Stimulated activated CD4-positive, alpha-beta T cell treated with anti-CD3 and anti-CD28 coated beads, TNF-alpha, amount 100 ng/mL, for 48 hours (primary cell): ENCODE measurements at regions not wholly inside any gene's neighbourhood (a gene's known extent, or its start where the extent isn't known, plus 50 kb on each side); places are given as distances from the start of the nearest gene placed in this dataset.

Experiments used
- DNase-seq, 3 donors: peaks; one replicate each; pipeline ENCODE4 v3.0.0-alpha.2; 2020; ENCODE audit warnings: low read depth in 3 of 3

DNA sequence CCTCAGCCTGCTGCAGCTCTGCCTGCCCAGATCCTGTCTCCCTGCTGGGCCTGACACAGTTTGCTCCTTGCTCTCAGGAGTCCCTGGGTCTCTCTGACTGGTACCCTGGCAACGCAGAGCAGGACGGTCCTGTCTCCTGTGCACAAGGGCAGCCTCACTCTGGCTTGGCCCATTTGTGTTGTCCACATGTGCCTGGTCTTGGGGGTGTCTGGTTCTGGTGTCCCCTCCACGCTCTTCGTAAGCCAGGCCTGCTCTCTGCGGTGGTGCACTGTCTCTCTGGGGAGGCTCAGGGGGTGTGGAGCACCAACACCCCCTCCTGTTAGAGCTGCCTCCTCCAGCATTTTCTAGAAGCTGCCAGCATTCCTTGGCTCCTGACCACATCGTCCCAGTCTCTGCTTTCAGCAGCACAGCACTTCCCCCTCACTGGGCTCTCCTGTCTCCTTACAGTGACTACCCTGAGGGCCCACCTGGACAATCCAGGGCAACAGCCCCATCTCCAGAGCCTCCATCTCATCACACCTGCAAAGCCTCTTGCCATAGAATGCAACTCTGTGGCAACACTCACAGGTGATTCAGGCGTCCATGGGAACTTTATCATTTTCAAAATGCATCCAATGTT lies 235.6 kb upstream of the HS6ST1 start:
- no peak for DNase-seq

DNA sequence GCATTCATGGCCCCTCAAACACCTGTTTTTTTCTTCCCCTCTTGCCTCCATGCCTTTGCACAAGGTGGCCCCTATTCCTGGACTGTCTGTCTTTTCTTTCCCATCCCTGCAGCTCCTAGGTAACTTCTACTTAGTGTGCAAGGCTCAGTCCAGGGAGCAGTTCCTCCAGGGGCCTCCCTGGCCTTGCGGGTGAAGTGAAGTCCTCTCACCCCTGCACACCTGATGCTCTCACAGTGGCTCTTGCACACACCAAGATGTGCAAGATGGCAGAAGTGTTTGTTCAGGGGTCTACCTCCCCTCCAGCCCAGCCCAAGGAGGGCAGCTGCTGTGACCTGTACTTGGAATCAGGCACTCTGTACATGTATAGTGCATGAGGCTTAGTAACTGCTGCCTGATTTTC lies 236.8 kb upstream of the HS6ST1 start:
- DNase-seq = no peak

DNA sequence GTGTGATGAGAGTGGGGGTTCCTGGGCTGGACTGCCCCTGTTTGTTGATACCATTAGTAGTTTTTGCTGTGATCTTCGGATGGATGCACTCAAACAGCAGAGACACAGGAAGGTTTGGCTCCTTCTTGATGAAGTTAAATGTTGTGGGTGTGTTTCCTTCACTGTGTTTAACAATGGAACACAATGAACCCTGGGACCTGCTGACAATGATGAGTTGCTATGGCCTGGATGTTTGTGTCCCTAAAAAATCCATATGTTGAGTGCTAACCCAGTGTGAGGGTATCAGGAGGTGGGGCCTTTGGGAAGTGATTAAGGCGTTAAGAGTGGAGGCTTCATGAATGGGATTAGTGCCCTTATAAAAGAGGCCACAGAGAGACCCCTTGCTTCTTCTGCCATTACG lies 237.4 kb upstream of the HS6ST1 start:
- no peak for DNase-seq

DNA sequence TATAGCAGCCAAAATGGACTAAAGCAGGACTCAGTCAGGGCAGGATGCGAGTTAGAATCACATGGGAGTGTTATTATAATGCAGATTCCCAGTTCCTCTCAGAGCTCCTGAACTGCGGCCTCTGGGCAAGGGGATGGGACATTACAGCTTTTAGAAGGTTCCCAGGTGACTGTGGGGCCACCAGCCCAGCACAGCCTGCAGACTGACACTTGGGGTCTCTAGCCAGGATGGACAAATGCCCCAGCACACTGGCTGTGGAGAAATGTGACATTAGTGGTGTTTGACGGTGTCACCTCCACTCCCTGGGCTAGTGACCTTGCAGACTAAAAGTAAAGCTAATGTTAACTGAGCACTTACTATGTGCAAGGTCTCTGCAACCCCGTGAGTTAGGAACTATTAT lies 238.0 kb upstream of the HS6ST1 start:
- DNase-seq = no peak

DNA sequence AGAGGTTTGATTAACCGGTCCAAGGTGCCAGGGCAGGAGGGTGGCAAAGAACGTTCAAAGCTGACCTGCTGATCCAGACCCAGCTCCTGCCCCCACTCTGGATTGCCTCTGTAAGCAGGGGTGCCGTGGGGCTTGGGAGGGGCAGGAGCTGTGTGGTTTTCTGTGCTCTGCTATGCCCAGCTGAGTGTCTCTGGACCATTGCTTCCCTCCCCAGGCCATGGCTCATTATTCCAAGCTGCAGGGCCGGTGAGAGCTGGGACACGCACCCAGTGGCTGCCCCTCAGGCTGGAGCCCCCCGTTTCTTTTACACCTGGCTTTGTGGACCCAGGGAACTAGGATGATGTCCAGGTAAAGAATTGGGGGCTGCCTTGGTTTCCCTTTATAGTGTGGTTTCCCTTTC lies 238.4 kb upstream of the HS6ST1 start:
- no peak for DNase-seq

DNA sequence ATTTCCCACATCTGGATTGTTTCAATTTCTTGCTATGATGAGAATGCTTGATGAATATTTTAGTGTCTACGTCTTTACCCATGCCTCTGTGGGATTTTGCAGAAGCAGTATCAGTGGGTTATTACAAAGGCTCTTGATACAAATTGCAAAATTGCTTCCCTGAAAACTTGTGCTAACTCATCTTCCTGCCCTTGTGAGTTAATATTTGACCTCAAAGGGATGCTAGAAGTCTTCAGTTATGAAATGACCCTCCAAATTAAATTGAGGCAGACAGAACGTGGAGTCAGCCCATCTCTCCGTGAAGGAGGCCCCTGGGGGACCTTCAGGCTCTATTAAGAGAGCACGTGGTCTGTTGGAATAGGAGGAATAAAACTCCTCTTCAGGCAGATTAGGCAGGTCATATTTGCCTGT lies 239.2 kb upstream of the HS6ST1 start:
- no peak for DNase-seq

DNA sequence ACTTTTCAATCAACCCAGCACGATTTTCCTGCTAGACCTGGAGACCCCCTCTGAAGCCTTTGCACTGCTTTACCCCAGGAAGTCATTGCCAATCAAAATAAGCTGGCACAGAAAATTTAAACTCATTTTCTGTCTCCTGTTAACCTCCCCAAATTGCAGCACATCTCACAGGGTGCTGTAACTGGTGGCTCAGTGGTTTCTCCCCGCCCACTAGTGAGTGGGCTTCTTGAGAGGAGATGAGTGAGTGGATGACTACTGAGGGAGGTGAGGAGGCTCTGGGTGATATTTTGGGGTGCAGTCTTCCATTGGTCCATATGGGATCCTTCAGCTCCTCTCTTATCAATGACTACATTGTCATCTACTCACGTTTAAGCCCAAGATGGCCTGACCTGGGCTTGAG lies 239.8 kb upstream of the HS6ST1 start:
- DNase-seq = no peak

DNA sequence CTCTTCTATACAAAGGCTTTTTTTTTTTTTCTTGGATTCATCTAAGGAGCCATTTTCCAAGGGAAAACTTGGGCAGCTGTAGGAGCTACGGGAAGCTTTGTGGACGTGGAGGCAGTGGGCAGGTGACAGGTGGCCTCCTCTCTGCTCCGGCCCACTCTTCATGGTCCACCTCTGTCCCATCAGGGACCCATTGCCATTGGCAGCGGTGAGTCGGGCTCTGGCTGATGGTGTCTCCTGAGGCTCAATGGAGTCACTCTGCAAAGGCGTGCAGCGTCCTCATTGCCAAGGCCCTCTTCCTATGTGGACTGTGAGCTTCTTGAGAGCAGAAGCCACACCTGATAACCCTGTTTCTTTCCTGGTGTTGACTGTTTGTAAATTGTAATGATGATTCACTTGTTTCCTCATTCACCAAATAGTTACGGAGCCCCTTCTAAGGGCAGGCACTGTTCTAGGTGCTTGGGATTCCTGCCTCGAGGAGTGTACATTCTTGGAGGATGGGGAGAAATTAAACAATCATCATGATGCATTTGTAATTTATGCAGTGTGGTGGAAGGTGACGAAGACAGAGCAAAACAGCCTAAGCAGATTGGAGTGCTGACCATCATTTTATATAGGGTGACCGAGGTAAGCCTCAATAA lies 240.3 kb upstream of the HS6ST1 start:
- no peak for DNase-seq

DNA sequence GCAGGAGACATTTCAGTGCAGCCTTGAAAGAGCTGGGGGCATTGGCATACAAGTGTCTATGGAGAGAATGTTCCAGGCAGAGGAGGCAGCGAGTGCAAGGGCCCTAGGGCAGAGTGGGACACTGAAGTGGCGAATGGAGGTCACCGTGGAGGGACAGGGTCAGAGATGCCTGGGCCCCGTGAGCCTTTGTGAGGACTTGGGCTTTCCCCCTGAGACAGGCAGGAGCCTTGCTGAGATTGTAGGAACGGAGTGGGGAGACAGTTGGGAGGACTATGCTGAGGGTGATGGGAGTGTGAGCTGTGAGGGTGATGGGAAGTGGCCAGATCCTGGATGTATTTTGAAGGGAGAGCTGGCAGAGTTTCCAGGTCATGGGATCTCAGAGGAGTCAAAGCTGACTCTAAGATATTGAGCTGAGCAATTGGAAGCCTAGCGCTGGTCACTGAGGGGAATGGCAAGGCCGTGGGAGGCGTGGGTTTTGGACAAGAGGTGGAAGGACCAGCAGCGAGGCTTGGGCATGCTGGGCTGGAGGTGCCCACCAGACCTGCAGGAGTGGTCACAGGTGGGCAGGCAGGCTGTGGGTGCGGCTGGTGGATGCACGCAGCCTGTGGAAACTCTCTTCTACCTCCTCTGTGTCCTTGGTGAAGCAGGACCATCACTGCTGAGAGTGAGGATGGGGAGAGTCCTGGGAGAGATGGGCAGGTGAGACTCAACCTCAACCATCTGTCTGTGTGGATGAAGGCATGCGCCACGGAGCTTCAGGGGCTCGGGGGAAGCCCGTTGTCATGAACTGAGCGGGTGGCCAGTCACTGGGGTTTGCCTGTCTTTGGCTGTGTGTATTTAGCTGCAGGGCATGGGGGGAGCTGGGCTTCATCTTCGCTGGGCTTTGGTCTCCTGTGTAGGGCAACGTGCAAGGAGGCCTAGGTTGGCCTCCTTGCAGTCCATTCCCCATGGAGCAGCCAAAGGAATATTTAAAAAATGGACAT lies 241.2 kb upstream of the HS6ST1 start:
- DNase-seq = no peak

DNA sequence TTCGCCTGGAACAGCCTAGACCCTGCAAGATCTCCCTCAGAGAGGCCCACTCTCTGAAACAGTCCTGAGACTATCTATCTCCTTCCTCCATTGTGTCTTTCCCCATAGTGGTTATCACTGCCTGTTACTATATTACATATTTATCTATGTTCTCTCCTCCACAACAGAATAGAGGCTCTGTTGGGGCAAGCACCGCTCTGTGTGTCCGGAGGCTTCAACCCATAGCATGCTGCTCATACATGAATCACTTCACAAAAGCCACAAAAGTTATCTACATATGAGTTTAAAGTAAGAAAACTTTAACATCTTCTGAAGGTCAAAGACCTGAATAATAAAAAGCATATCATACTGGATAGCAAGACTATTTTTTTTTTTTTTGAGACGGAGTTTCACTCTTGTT lies 242.1 kb upstream of the HS6ST1 start:
- no peak for DNase-seq

DNA sequence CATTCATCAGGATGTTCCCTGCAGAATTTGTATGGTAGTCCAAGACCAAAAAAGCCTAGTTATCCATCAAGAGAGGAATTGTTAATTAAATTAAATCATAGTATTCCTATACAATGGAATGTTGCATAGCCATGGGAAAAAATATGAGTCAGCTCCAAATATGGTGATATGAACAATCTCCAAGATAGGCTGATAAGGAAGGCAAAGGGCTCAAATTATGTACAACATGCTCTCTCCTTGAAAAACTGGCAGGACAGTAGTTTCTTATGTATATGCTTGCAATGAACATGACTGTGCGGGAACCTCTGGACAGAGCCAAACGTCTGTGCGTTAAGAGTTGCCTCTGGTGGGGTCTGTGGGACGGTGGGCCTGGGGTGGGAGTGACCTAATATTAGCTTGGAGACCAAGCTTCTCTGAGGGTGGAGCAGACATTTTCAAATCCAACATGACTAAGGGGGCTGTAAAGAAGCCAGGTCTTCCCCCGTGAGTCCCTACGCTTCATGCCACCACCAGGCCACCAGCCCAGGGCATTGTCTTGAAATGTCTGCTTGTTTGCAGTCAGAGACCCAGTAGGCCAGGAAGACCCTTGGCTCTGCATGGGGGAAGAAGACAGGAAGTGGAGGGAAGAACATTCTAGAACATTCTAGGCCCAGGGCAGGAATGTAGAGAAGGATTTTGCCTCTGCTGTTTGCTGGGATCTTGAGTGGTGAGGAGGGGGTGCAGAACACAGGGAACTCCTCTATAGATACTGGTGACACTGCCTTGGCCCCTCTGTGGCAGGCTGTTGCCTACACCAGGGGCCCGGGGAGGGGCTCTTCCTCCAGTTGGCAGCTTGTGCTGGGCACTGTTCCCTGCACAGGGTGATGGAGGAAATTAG lies 244.0 kb upstream of the HS6ST1 start:
- no peak for DNase-seq

DNA sequence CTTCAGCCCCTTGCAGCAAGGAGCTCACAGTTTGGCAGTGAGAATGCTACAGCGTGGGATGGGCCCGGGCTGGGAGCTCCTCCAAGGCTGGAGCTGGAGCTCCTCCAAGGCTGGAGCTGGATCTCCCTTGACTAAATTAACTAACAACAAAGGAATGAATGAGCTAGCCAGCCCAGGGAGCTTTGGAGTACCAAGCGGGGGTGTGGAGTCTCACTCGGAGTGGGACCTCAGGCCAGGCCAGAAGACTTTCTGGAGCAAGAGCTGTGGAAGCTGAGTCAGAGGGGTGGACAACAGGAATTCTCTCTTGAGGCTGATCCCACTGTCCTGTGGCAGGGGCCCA lies 244.7 kb upstream of the HS6ST1 start:
- DNase-seq = no peak

DNA sequence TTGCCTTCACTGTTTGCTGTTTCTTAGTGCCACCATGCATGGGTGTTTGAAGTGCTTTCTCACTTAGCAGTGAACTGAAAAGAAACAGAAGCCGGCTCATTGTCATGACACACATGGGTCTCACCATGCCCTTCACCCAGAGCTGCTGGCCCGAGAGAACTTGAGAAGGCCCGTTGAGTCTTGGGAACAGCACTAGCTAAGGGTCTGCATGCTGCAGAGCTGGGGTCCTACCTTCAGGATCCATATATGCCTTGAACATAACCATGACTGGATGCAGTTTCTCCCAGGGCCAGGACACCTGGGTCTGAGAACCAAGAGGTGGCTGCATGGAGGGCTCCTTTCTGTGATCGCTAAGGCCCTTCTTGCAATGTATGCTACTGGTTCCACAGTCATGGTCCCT lies 245.5 kb upstream of the HS6ST1 start:
- DNase-seq = no peak

DNA sequence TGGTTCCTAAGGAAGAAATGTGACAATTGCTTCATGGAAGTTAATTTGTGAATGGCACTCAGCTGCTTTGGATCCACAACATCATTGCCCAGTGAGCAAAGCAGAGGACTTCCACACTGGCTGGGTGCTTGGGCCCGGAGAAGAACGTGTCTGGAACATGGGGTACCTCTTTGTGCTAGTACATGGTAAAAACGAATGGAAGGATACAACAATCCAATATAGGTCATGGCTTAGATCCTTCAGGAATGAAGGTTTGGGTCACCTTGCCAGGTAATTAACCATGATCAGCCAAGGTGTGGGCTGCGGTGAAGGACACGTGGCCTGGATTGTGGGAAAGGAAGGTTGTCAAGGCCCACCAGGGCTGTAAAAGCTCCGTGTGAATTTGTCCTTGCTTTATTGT lies 245.9 kb upstream of the HS6ST1 start:
- no peak for DNase-seq

DNA sequence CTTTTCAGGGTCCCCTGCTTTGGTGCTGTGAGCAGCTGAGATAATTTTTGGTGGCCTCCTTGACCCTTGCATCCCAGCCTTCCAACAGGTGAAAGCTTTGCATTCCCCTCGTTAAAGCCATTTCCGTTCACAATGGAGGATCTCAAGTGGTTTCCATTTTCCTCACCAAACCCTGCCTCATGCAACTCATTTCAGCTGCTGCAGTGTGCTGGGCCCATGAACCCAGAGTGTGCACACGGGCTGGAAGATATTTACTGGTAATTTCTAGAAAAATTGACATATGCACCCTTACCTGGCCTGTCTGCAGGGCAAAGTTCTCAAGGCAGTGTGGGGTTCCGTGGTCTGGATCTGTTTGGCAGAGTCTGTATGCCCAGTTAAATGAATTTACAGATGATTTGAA lies 246.8 kb upstream of the HS6ST1 start:
- no peak for DNase-seq

DNA sequence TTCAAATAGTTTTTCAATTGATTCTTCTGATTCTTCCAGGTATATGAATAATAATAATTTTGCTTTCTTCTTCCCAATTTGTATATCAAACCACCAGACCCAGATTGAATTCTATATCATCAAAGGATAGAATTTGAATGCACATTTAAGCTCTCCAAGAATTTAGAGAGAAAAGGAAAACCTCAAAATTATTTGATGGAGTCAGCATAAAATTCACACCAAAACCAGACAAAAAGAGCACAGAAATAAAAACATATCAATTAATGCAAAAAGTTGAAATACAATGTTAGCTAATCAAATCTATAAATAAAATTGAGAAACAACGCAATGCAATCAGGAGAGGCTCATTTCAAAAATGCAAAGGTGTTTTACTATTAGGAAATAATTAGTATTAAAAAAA lies 248.0 kb upstream of the HS6ST1 start:
- DNase-seq = no peak

DNA sequence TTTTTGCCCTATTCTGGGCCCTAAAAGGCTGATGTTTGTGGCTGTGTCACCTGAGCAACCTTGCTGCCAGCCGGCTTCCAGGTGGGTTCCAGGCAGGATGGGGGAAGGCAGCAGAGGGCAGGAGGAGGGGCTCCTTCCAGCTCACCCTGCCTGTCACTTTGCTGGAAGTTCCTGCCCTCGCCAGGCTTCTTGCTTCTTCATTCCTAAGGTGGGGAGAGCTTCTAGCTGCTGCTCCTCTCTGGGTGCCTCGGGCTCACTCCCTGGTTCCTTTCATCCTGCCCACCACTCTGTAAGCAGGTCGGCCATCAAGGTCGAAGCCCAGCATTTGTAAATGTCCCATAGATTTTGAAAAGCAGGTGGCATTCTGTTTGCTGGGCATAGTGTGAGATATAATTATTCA lies 249.4 kb upstream of the HS6ST1 start:
- no peak for DNase-seq

DNA sequence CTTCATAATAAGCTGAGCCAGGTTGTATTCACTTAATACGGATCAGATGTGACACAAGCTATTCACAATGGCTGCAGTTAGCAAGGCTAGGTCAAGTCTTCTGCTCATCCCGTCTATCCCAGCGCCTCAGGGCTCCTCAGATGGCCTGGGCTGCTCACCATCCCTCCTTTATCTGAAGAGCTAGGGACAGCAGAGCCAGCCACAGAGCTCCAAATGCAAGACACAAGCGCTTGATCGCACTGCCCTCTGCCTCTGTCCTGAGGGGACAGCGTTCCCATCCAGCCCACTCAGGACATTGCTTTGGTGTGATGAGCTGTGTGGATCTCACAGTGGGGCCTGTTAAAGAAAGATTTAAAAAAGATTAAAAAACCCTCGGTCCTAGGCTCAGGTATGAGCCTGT lies 254.4 kb upstream of the HS6ST1 start:
- DNase-seq = no peak

DNA sequence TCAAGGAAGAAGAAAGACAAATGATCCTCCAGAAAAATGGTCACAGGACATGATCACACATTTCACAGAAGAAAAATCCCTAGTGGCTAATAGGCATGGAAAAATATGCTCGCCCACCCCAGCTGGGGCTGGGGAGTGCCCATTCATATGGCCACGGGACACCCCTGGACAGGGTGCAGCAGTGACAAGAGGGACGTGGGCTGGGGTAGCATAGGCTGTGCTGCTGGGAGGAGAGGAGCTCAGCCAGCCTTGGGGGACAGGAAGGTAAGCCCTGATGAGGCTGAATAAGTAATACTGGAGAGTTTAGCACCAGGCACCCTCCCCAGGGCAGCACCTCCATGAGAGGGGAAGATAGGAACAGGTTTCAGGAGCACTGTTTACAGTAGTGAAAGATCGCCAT lies 254.9 kb upstream of the HS6ST1 start:
- DNase-seq = no peak

DNA sequence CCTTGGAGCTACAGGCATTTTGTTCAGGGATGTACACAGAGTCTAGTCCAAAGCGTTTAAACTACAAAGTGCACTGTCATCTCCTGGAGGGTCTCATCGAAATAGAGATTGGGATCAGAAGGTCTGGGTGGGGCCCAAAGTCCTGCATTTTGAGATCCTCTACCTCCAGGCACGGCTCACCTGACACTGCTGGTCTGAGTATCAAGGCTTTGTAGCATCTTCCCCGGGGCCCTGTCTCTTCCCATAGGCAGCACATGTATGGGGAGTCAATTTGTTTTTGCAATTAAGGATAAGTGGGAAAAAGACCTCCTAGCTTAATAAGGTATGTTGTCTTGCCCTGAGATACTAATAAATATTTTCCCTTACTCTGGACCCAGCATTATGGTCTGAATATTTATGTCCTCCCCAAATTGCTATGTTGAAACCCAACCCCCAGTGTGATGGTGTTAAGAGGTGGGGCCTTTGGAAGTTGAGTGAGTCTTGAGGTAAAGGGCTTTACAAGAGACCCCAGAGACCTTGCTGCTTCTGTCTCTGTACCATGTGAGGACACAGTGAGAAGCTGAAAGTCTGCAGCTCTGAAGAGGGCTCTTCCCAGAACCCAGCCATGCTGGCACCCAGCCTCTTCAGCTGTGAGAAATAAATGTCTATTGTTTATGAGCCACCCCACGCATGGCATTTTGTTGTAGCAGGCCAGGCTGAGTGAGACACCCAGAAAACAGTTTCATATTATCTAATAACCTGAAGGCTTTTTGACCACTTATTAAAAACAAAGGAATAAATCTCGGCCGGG lies 258.7 kb upstream of the HS6ST1 start:
- no peak for DNase-seq
